ENCODE measurements at regions not wholly inside any gene's neighbourhood (a gene's known extent, or its start where the extent isn't known, plus 50 kb on each side); places are given as distances from the start of the nearest gene placed in this dataset.

GRCh38 chrX:2581296-2581695, 80.5 kb upstream of the DHRSX start:
- TF ChIP-seq CTCF (conservative IDR thresholded peaks at IDR 0.05; ENCODE audit: low read length) (no peak), EZH2phosphoT487 (IDR thresholded peaks at IDR 0.05; ENCODE audit: borderline replicate concordance, low read depth, low read length) (no peak)
